ENCODE measurements at regions not wholly inside any gene's neighbourhood (a gene's known extent, or its start where the extent isn't known, plus 50 kb on each side); places are given as distances from the start of the nearest gene placed in this dataset.

- TF ChIP-seq CTCF (IDR thresholded peaks at IDR 0.05; ENCODE audit: insufficient read depth, low read depth, low read length) (no peak), EZH2 (IDR thresholded peaks at IDR 0.05; ENCODE audit: insufficient read depth, low read length) (no peak)
Measured at GRCh38 chr1:94719926-94720793, 100.0 kb upstream of the SLC44A3 start.
